Kidney capillary endothelial cell (primary cell): ENCODE measurements at regions not wholly inside any gene's neighbourhood (a gene's known extent, or its start where the extent isn't known, plus 50 kb on each side); places are given as distances from the start of the nearest gene placed in this dataset.

Experiments
- DNase-seq: peaks from one replicate; pipeline ENCODE4 v3.0.0-alpha.2; 2018; ENCODE audit warnings: low spot score

DNA sequence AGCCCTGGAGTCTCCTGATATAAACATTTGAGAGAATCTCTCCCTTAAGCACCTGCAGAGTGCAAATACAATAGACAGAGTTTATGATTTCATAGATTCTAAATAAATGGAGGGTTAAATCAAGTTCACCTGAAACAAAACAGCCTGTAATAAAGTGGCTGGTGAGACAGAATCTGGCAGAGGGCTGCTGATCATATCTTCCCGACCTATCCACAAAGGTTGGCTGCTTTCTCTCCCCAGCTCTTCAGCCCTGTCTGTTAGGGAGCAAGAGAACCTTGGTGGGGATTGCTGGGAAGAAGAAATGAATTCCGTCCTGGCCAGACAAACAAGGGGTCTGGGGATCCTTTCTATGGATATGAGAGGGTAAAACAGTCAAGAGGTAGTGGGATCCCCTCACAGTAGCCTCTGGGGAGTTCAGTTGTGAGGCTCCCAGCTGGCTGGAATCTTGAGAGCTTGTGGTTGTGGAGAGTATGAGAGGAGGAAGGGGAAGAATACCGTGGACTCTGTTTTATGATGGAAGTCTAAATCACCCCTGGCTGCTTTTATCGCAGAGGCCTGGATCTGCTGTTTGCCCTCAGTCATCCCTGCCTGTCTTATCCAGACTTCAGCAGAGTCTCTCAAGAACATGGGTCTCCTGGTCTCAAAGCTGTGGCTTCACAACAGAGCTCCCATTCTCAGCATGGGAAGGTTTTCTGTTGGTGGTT, 451.3 kb downstream of the NTRK3 start:
- no peak for DNase-seq

DNA sequence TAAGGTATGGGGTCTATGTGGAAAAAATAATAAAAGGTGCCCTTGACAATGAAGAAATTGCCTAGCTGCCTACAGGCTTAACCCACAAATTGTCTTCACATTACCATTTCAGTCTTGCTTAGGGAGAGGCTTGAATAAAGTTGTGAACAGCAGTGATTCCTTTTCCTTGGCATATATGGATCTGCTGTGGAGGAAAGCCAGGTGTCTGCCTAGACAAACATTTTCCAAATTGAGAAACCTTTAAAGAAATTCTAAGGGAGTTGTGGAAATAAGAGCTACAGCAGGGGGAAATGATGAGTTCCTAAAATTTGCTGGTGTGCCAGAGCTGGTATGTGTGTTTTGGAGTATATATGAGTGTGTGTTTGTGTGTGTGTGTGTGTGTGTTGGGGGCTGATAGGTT, 452.1 kb downstream of the NTRK3 start:
- DNase-seq, result no peak

DNA sequence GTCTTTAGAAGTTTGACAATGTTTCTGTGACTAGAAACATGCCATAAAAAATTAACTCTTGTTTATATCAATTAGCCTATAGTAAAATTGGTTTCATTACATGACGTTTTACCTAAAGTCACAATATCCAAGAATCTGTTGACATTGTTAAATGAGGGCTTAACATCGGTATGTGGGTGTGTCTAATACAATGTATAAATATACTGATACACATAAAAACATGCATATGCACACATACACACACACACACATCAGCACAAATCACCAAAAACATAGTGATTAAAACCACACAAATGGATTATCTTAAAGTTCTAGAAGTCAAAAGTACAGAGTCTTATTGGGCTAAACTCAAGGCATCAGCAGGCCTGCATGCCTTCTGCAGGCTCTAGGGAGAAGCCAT, 456.7 kb downstream of the NTRK3 start:
- DNase-seq, result no peak

DNA sequence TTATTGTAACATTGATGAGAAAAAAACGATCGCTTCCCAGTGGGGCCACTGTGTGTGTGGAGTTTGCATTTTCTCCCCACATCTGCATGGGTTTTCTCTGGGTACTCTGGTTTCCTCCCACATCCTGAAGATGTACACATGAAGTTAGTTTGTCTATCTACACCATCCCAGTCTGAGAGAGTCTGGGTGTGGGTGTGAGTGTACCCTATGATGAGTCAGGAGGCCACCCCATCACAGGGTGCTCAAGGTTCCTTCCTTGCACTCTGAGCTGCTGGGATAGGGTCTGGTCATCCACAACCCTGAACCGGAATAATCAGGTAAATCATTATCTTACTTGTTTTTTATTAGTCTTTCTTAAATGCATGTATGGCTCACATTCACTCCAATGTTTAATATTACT, 457.1 kb downstream of the NTRK3 start:
- DNase-seq, result no peak

DNA sequence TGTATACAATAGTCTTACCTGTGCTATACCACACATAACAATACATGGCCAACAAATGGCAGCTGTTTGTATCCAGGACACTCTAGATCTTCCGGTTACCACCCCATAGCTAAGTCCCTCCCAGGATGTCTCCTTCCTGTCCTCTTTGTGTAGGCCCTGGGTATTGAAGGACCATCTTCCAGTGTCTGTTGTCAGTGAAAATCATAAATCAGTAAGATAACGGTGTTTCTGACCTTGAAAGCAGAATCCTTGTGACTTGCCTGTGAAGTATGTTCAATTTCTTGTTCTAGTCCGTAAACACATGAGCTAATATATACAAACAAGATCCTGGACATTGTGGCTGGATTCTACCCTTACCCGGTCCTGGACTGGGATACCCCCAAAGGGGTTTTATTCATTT, 462.8 kb downstream of the NTRK3 start:
- no peak for DNase-seq

DNA sequence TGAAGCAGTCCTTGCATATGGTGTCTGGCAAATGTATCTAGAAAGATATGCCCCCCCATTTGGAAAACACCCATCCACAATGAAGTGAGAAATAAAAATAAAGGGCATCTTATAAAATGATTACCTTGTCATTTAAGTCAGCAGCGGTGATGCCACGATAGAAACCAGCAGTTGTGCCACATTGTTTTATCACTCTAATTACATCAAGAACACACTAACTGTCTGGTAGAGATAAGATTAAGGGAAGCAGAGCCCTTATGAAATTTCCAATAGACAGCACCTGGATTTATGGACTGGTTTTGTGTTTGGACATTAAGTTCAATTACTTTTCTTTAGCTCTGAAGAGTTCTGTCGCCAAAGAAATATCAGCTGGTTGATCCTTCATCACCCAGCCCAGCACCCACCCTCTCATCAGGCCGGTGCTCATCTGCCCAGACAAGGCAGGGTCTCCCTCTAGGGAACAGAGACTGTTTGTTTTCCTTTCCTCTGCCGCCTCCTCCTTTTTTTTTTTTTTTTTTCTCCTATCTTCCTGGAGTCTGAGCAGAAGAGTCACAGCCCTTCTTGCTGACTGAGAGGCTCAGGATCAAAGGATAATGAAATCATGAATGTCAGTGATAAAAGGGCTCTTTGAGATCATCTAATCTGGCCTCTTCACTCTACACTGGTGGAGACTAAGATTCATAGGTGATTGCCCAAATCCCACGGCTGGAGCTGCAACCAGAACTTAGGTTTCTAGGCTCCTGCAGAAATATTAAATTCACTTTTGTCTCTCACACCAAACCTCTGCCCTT, 464.1 kb downstream of the NTRK3 start:
- no peak for DNase-seq

DNA sequence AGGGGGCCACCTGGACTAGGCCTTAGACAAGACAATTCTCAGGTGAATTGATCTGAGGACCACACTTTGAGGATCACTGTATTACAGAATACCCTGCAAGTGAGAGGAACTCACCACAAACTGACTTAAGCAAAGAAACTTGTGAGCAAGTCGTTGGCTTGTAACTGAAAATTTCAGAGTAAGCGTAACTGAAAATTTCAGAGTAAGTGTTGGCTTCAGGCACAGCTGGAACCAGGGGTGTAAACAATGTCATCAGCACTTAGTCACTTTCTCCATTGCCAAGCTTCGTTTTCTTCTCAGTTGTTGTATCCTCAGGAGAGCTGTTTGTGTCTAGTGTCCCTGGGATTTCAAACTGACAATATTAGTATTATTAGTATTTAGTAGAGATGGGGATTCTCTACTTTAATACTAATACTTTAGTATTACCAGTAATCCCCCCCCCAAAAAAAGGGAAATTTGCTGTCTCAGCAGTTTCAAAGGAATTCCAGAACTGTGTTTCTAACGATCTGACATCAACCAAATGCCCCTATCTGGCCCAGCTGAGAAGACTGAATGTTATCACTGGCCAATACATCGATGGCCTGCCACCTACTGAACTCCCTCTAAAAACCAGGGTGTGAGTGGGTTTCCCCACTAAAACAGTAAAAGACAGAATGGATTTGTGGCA, 474.4 kb downstream of the NTRK3 start:
- DNase-seq, result no peak

DNA sequence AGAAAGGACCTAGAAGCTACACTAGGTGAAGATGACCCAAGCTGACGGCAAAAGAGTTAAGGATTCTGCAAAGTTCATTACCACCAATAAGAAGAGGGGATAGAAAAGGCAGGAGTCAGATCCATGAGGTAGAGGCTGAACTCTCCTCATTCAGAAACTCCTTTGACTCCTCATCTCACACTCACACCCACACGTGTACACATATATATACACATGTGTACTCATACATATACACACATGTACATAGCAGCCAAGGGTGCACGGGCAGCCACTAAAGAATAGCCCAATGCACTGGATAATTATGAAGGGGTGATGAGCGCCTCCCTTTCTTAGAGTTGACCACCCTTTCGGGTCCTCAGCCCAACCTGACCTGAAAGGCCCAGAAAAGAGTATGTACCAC, 476.8 kb downstream of the NTRK3 start:
- DNase-seq, result no peak

DNA sequence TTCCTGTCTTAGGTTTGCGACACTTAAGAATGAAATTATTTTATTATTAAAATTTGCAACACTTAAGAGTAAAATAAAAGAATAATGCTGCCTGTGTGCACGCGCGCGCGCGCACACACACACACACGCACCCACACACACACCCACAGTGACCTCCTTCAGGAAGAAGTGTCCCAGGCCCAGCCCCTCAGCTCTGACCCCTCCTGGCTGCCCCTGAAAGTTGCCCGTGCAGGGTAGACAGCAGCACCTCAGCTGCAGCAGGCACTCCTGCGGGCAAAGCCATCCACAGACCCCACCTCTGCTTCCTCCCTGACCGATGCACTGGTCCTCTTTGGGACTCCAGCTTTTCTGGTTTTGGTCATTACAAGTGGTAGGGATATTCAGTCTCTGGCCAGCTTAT, 478.2 kb downstream of the NTRK3 start:
- no peak for DNase-seq

DNA sequence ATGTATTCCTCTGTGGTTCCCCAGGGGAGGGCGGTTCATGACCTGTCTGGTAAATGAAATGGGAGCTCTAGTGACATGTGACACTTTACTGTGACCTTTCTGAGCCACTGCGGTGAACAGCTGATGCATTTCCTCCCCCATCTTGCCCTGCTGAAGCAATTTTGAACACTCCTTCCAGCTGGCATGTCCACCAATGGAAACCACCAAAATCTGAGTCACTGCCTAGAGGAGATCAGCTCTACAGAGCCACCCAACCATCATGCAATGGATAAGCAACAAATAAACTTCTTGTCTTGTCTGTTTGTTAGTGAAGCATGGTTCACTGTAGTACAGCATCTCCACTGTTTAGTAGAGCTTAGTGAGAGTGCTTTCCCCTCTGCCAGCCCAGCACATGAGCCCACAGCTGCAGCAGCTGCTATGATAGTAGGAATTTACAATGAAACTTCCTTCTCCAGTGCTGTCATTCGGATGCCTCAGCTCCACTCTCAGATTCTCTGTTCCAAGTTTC, 479.4 kb downstream of the NTRK3 start:
- DNase-seq, result no peak

DNA sequence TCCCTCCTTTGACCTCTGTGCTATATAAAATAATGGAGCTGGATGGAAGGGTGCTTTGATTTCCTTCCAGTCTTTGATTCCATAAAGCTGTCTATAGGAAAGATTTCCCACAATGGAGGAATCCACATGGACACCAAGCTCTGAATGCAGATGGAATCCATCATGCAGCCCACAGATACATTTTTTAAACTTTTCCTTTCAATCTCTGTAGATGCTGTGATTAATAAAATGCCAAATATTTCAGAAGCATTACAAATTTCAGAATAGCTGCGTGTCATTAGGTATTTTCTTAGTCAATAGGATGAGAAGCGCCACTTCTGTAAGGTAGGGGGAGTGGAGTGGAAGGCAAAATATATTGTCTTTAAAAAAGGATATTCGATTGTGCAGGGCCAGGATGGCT, 489.0 kb downstream of the NTRK3 start:
- DNase-seq, result no peak

DNA sequence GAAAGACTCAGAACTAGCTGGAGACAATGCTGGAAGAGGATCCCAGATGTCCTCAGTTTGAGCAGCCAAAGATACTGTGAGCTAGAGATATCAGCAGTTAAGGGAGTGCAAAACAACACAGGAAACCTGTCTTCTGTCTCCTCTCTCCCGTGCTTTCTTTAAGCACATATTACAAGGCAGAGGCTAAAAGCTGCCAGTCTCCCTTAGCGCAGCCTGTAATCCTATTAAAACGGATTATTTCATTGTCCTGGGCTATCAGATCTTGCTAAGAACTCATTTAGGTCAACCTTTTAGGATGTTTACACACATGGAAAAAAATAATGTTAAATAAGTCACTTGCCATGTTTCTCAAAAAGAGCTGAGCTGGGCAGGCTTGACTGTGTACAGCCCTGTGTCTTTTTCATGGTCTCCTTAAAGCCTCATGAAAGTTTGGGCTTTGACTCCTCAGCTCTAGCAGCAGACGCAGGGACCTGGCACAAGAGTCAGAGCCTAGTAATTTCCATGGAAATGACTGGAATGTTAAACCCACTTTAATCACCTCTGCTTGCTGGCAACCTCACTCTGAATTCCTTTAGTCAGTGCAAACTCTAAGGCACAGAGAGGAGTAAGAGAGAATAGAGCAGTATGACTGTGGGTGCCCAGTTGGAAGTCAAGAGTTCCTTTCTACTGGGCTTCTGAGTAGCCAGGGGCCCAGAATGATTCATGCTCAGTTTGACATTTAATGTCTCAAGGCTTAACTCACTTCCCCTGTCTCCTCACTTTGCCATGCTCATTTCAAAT, 491.9 kb downstream of the NTRK3 start:
- no peak for DNase-seq

DNA sequence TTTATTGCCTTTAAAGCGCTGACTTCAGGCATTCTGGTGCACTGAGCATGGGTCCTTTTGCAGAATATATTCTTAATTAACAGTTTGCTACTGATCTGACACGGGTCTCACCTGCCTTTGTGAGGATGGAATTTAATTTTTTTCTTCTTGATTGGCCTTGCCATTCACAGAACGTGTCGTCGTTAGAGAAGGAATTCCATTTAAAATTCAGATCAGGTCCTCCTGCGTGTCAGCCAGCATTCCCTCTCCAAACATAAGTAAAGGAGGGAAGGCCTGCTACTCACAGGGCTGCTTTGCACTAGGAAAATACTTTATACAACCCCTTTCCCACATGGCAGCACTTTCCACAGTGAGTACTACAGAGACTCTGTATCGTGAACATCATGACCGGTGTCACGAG, 492.7 kb downstream of the NTRK3 start:
- DNase-seq, result no peak

DNA sequence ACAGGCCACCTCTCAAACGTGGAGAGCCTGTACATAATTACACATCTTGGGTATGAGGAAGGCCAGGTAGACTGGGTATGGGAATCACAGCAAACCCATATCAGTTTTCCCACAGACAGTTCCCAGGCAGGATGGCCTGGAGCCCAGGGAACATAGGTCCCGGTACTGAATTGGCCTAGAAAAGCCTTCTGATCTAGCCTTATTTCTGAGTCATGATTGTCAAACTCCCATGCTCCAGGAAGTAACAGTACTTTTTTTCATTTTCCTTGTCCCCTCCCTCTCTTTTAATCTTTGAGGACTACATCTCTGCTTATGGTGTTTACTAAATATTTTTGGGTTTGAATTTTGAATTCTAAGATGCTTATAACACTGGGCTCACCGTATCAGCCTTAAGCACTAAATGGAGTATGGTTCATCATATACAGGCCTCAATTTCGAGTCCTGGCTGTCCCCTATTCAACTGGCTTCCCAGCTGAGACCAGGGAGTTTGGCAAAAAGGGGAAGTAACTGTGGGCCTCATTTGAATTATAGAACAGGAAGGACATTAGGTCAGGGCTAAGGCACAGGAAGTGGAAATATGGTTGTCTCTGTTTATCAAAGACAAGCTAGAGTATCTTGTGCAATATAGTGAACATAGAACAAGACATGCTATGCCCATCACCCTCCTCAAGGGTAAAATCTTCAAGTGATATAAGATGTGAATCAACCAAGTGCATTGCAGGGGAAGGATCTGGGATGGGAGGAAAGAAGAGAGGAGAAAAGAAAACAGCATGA, 494.6 kb downstream of the NTRK3 start:
- no peak for DNase-seq

DNA sequence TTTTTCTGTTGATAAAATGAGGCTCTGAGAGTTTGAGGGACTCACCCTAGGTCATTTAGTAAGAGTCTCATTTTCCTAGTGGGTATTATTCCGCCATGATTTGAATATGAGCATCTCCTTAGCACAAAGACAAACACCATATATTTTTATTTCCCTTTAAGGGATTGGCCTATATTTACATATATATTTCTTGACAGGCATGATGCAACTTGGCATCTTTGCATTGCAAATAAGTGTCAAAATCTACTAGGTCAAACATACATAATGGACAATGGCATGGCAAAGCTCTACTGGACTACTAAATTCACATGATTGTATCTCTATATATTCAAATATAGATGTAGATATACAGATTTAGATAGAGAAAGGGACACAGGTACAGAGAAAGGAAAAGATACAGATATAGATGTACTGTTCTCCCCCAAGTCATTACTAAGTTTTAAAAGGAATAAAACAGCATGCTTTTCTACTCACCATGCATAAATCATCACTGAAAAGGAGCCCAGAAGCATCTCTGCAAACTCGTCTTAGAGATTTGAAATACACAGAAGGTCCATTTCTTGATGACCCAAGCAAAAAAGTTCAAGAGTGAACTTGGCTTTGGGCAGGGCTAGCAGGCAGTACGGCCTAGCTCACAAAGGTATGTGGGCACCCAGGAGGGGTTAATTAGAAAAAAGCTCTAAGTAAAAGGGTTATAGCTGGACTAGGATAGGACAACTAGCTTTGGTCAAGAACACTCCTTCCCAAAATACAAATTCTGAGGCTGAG, 495.8 kb downstream of the NTRK3 start:
- no peak for DNase-seq

DNA sequence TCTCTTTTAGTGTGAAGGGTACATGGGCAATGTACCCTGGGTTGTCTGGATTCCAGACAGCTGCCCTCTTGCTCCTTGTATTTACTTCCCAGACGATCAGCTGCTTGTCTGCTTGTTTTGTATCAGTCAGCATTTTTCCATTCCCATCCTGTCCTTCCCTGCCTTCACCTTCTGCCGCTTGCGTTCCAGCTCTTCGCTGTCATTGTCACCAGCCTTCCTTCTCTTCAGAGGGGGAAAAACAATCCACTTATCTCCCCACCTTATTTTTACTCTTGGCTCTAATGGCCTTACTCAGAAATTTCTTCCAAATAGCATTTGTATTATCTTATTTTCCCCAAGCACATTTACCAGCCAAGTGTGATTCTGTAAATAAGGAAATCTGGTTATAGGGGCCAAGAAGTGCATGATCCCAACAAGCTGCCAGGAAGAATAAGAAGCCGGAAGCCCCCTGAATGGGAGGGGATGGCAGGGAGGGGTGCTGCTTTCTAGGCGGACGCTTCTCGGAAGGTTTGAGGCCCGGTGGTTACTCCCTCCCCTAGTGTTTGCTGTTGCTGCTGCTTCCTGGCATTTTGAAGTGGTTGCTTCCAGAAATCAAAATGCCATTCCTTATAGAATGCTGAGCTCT, 497.6 kb downstream of the NTRK3 start:
- DNase-seq, result no peak

DNA sequence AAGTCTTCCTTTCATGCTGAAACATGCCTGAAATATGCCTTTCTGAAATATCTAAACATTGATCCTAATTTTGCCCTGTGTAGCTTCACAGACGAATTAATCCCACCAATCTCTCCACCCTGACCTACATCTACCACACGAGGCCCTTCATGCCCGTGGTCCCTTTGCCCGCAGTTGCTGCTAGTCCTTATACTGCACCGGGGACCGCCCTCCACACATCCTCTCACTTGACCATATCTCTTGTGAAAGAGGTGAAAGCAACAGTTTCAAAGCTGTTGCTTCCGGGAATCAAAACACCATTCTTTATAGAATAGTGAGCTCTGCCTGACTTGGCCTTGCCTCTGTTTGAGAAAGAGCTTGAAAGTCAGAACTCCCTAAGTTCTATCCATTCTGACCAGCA, 499.5 kb downstream of the NTRK3 start:
- no peak for DNase-seq

DNA sequence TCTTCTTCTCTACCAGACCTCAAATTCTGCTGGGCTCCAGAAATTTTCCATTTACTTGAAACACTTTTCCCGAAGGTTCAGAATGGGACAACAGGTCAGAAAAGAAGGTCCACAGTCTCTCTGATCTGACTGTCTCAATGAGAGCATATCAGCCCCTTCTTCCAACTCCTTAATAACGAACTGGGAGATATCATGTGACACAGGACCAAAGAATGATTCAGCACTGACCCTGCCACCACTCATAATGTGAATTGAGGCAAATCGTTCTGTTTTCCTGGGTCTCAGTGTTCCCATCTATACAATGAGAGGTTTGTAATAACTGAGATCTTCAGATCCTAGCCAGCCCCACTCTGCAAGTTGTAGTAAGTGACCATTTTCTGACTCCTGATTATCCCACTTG, 500.5 kb downstream of the NTRK3 start:
- no peak for DNase-seq

DNA sequence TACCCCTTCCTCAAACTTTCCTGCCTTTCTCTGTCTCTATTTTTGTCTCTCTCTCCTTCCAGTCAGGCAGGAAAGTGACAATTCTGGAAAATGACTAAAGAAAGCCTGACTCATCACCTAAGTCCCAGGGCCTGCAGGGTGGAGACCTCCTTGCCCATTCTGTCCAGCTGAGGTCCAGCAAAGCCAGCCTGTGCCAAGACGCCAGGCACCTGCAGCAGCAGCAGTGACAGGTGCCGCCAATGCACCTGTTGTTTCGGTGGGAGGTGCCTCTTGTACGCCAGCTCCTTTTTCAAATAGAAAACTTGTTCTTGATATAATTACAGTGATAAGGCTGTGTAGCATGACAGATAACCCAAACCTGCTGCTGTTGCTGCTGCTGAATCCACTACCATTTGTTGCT, 501.3 kb downstream of the NTRK3 start:
- DNase-seq, result no peak

DNA sequence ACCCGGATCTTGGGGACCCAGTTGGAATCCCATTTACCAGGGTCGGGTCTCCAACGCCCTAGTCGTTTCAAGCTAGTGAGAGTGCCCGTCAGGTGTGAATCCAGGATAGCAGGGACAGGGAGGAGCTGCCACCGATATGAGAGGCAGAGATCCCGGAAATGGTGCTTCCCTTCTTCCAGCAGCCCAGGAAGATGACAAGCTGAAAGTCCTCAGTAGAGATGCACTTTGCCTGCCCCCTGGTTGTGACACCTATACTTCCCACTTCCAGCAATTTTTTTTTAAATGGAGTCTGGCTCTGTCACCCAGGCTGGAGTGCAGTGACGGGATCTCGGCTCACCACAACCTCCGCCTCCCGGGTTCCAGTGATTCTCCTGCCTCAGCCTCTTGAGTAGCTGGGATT, 503.0 kb downstream of the NTRK3 start:
- no peak for DNase-seq
